ENCODE measurements at regions not wholly inside any gene's neighbourhood (a gene's known extent, or its start where the extent isn't known, plus 50 kb on each side); places are given as distances from the start of the nearest gene placed in this dataset.

- H3K4me3 Mint-ChIP-seq (ENCODE audit: low read depth, unreplicated experiment) = no peak overlapping the region
- H3K4me1 Mint-ChIP-seq (ENCODE audit: low read depth, unreplicated experiment) = no peaks in the 10 kb centered on the region
- intact Hi-C loops (cut with micrococcal nuclease; ENCODE audit: unreplicated experiment) = loop anchor here (2.0 kb wide), 1 partner anchor 219 kb away; no protein-coding TSS in a partner anchor
- no peak for TF ChIP-seq CTCF (IDR thresholded peaks at IDR 0.05; ENCODE audit: unreplicated experiment)
- CTCF ChIA-PET = no interaction called here
- BruUV-seq (replicated peaks) = no TSS peak
- DNase-seq = no peak
- peaks cover 34% of the 10 kb centered on the region for H3K27me3 Mint-ChIP-seq (ENCODE audit: unreplicated experiment)
- no peak overlapping the region for H3K27ac Mint-ChIP-seq (ENCODE audit: unreplicated experiment)
- no peaks in the 10 kb centered on the region for H3K36me3 Mint-ChIP-seq (ENCODE audit: insufficient read depth, unreplicated experiment)
- H3K9me3 Mint-ChIP-seq (ENCODE audit: low read depth, unreplicated experiment) = peaks cover 4% of the 10 kb centered on the region
Measured at GRCh38 chr10:131567279-131568162, 256.0 kb upstream of the TCERG1L start.

GRCh38 chr10:131568866-131569265 lies 257.3 kb upstream of the TCERG1L start:
- H3K9me3 Mint-ChIP-seq (ENCODE audit: low read depth, unreplicated experiment) = peaks cover 4% of the 10 kb centered on the region
- H3K27ac Mint-ChIP-seq (ENCODE audit: unreplicated experiment) = no peak overlapping the region
- intact Hi-C loops (cut with micrococcal nuclease; ENCODE audit: unreplicated experiment) = loop anchor here (2.0 kb wide), 1 partner anchor 218 kb away; no protein-coding TSS in a partner anchor
- CTCF ChIA-PET = no interaction called here
- H3K4me3 Mint-ChIP-seq (ENCODE audit: low read depth, unreplicated experiment) = no peak overlapping the region
- no peaks in the 10 kb centered on the region for H3K36me3 Mint-ChIP-seq (ENCODE audit: insufficient read depth, unreplicated experiment)
- peaks cover 22% of the 10 kb centered on the region for H3K27me3 Mint-ChIP-seq (ENCODE audit: unreplicated experiment)
- DNase-seq = no peak
- BruUV-seq (replicated peaks) = no TSS peak
- H3K4me1 Mint-ChIP-seq (ENCODE audit: low read depth, unreplicated experiment) = no peaks in the 10 kb centered on the region
- no peak for TF ChIP-seq CTCF (IDR thresholded peaks at IDR 0.05; ENCODE audit: unreplicated experiment)

- no peaks in the 10 kb centered on the region for H3K36me3 Mint-ChIP-seq (ENCODE audit: insufficient read depth, unreplicated experiment)
- intact Hi-C loops (cut with micrococcal nuclease; ENCODE audit: unreplicated experiment) = loop anchor here (2.0 kb wide), 1 partner anchor 217 kb away; no protein-coding TSS in a partner anchor
- H3K4me3 Mint-ChIP-seq (ENCODE audit: low read depth, unreplicated experiment) = no peak overlapping the region
- no peaks in the 10 kb centered on the region for H3K9me3 Mint-ChIP-seq (ENCODE audit: low read depth, unreplicated experiment)
- no peak for TF ChIP-seq CTCF (IDR thresholded peaks at IDR 0.05; ENCODE audit: unreplicated experiment)
- no peak overlapping the region for H3K27ac Mint-ChIP-seq (ENCODE audit: unreplicated experiment)
- CTCF ChIA-PET = no interaction called here
- no peak for DNase-seq
- H3K4me1 Mint-ChIP-seq (ENCODE audit: low read depth, unreplicated experiment) = no peaks in the 10 kb centered on the region
- BruUV-seq (replicated peaks) = no TSS peak
- H3K27me3 Mint-ChIP-seq (ENCODE audit: unreplicated experiment) = peaks cover 22% of the 10 kb centered on the region
Measured at GRCh38 chr10:131569851-131570715, 258.6 kb upstream of the TCERG1L start.

- Mint-ChIP-seq H3K27ac (ENCODE audit: unreplicated experiment) (no peak overlapping the region), H3K27me3 (ENCODE audit: unreplicated experiment) (peaks cover 22% of the 10 kb centered on the region), H3K4me1 (ENCODE audit: low read depth, unreplicated experiment) (no peaks in the 10 kb centered on the region), H3K9me3 (ENCODE audit: low read depth, unreplicated experiment) (no peaks in the 10 kb centered on the region), H3K4me3 (ENCODE audit: low read depth, unreplicated experiment) (no peak overlapping the region), H3K36me3 (ENCODE audit: insufficient read depth, unreplicated experiment) (no peaks in the 10 kb centered on the region)
- no peak for TF ChIP-seq CTCF (IDR thresholded peaks at IDR 0.05; ENCODE audit: unreplicated experiment)
- BruUV-seq (replicated peaks) = no TSS peak
- no peak for DNase-seq
- intact Hi-C loops (cut with micrococcal nuclease; ENCODE audit: unreplicated experiment) = no loop called here
- CTCF ChIA-PET = no interaction called here
Measured at GRCh38 chr10:131570716-131571307, 259.3 kb upstream of the TCERG1L start.

Data from Calu3 (cell line).